Right forelimb (tissue), 1 donor: ENCODE measurements at regions not wholly inside any gene's neighbourhood (a gene's known extent, or its start where the extent isn't known, plus 50 kb on each side); places are given as distances from the start of the nearest gene placed in this dataset.
A peak's percentile ranks its signal among the peaks of the same experiment; 100 is the strongest.

ENCODE experiments used
- DNase-seq: peaks from one replicate; pipeline ENCODE4 v3.0.0-alpha.2; 2018

GRCh38 chr13:73782450-73783449 is 351.5 kb downstream of the KLF12 start:
- DNase-seq, result no peak

GRCh38 chr13:73781384-73781783 is 352.8 kb downstream of the KLF12 start:
- DNase-seq, result no peak

GRCh38 chr13:73779881-73780280 is 354.3 kb downstream of the KLF12 start:
- DNase-seq, result no peak

GRCh38 chr13:73778242-73778864 is 355.9 kb downstream of the KLF12 start:
- DNase-seq, result no peak

GRCh38 chr13:73777134-73777533 is 357.1 kb downstream of the KLF12 start:
- DNase-seq, result no peak

GRCh38 chr13:73776151-73776785 is 357.9 kb downstream of the KLF12 start:
- no peak for DNase-seq

GRCh38 chr13:73773168-73773549 is 361.0 kb downstream of the KLF12 start:
- no peak for DNase-seq

- no peak for DNase-seq
Measured at GRCh38 chr13:73772449-73773167, 361.6 kb downstream of the KLF12 start.

- no peak for DNase-seq
Measured at GRCh38 chr13:73767747-73768315, 366.4 kb downstream of the KLF12 start.

GRCh38 chr13:73767191-73767741 is 366.9 kb downstream of the KLF12 start:
- DNase-seq, result no peak

GRCh38 chr13:73765651-73766384 is 368.4 kb downstream of the KLF12 start:
- DNase-seq, result peak; percentile 93

GRCh38 chr13:73759434-73759833 is 374.8 kb downstream of the KLF12 start:
- DNase-seq, result no peak

GRCh38 chr13:73757481-73758233 is 376.5 kb downstream of the KLF12 start:
- DNase-seq, result no peak

- no peak for DNase-seq
Measured at GRCh38 chr13:73754727-73755292, 379.4 kb downstream of the KLF12 start.

- DNase-seq, result no peak
Measured at GRCh38 chr13:73754241-73754640, 380.0 kb downstream of the KLF12 start.

GRCh38 chr13:73751290-73751689 is 382.9 kb downstream of the KLF12 start:
- no peak for DNase-seq

- DNase-seq, result no peak
Measured at GRCh38 chr13:73748404-73748803, 385.8 kb downstream of the KLF12 start.

- DNase-seq, result no peak
Measured at GRCh38 chr13:73745190-73745589, 389.0 kb downstream of the KLF12 start.

GRCh38 chr13:73742982-73743381 is 391.2 kb downstream of the KLF12 start:
- DNase-seq, result no peak

- no peak for DNase-seq
Measured at GRCh38 chr13:73741742-73742141, 392.5 kb downstream of the KLF12 start.
